ENCODE measurements at regions not wholly inside any gene's neighbourhood (a gene's known extent, or its start where the extent isn't known, plus 50 kb on each side); places are given as distances from the start of the nearest gene placed in this dataset.
A peak's percentile ranks its signal among the peaks of the same experiment; 100 is the strongest.

- no TSS peak for BruUV-seq (replicated peaks)
- in situ Hi-C loops (cut with MboI) (no loop called here), intact Hi-C loops (cut with micrococcal nuclease; ENCODE audit: unreplicated experiment) (no loop called here)
- no peaks in the 10 kb centered on the region for H3K36me3 ChIP-seq (ENCODE audit: control insufficient read depth in 2 of 2, insufficient read depth in 2 of 2, low read length in 1 of 2)
- H2AFZ ChIP-seq (ENCODE audit: control insufficient read depth, low read depth, low read length): no peak overlapping the region
- ChIA-PET CTCF (interaction anchor here (0.6 kb wide), 2 partner anchors 9 to 961 kb away, joined by 3 read pairs; no protein-coding TSS in a partner anchor), RAD21 (ENCODE audit: unreplicated experiment) (no interaction called here), SMC1A (ENCODE audit: uncharacterized antibody, unreplicated experiment) (interaction anchor here (0.5 to 1.0 kb wide), 3 partner anchors 21 to 1776 kb away, joined by 3 to 4 read pairs (median 3); no protein-coding TSS in a partner anchor), POLR2A (no interaction called here)
- FAIRE-seq: no peak
- no peaks in the 10 kb centered on the region for H3K4me1 ChIP-seq (ENCODE audit: control insufficient read depth, insufficient read depth, low read length)
- no peak overlapping the region for H3K4me3 ChIP-seq
- H3K9me3 ChIP-seq (replicated peaks; ENCODE audit: control insufficient read depth, insufficient read depth, low read length): no peaks in the 10 kb centered on the region
- H3K27me3 ChIP-seq (replicated peaks in 1 of 2; ENCODE audit: control insufficient read depth in 2 of 2, insufficient read depth in 2 of 2, low read length in 1 of 2): no peaks in the 10 kb centered on the region
- no peak overlapping the region for H3K27ac ChIP-seq (ENCODE audit: control insufficient read depth, insufficient read depth)
- no peak overlapping the region for H3K9ac ChIP-seq (ENCODE audit: control insufficient read depth, insufficient read depth, low read length)
- H3K4me2 ChIP-seq (ENCODE audit: control insufficient read depth, insufficient read depth): no peak overlapping the region
- H4K20me1 ChIP-seq (ENCODE audit: control insufficient read depth, insufficient read depth): no peaks in the 10 kb centered on the region
- peak; percentile 72 for ATAC-seq
- TF ChIP-seq SMAD1 (IDR thresholded peaks at IDR 0.05; ENCODE audit: low read depth, partially characterized antibody): no peak
- TF ChIP-seq IRF5 (IDR thresholded peaks at IDR 0.05; ENCODE audit: borderline replicate concordance): no peak
- TF ChIP-seq ZNF207 (IDR thresholded peaks at IDR 0.05; ENCODE audit: borderline replicate concordance): no peak
- TF ChIP-seq SP1 (IDR thresholded peaks at IDR 0.05; ENCODE audit: low read depth, low read length): no peak
- TF ChIP-seq HDGF (IDR thresholded peaks at IDR 0.05): no peak
- TF ChIP-seq ZNF274 (IDR thresholded peaks at IDR 0.05; ENCODE audit: insufficient read depth, insufficient read length): no peak
- no peak for TF ChIP-seq NBN (IDR thresholded peaks at IDR 0.05)
- peak; percentile 40; the same call in 1 of the 2 replicates for TF ChIP-seq SPI1 (IDR thresholded peaks at IDR 0.05; ENCODE audit: borderline replicate concordance, insufficient read depth, low read depth, low read length)
- DNase-seq (ENCODE audit: low read depth, low spot score): no peak
- 0% methylated on average over 2 of the region's 2 CpGs for WGBS (ENCODE audit: insufficient coverage, insufficient replicate concordance, low lambda C conversion rate, missing lambda C conversion rate)
- no peaks in the 10 kb centered on the region for H3K79me2 ChIP-seq (ENCODE audit: control insufficient read depth, insufficient read depth, low read length)
Measured at GRCh38 chr7:109322833-109323232, 753.2 kb downstream of the DNAJB9 start.
